ENCODE measurements at regions not wholly inside any gene's neighbourhood (a gene's known extent, or its start where the extent isn't known, plus 50 kb on each side); places are given as distances from the start of the nearest gene placed in this dataset.

DNA sequence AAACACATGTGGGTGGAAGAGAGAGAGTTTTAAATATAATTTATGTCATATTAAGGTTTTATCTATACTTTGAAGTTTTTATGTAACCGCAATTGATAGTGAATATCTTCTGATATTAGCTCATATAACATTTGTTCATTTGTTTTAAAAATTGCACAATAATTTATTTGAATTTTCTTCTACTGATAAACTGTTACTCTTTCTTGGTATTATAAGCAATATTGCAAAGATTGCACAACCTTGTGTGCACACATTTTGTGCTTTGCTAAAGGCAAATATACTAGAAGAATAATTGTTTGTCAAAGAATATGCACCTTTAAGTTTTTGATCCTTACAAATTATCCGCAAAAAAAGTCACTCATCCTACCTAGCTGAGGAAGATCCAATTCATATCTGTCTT, 275.7 kb downstream of the TLR4 start:
- TF ChIP-seq, protein P1, sequence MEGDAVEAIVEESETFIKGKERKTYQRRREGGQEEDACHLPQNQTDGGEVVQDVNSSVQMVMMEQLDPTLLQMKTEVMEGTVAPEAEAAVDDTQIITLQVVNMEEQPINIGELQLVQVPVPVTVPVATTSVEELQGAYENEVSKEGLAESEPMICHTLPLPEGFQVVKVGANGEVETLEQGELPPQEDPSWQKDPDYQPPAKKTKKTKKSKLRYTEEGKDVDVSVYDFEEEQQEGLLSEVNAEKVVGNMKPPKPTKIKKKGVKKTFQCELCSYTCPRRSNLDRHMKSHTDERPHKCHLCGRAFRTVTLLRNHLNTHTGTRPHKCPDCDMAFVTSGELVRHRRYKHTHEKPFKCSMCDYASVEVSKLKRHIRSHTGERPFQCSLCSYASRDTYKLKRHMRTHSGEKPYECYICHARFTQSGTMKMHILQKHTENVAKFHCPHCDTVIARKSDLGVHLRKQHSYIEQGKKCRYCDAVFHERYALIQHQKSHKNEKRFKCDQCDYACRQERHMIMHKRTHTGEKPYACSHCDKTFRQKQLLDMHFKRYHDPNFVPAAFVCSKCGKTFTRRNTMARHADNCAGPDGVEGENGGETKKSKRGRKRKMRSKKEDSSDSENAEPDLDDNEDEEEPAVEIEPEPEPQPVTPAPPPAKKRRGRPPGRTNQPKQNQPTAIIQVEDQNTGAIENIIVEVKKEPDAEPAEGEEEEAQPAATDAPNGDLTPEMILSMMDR (IDR thresholded peaks at IDR 0.05; ENCODE audit: insufficient read depth, low read length) = no peak
- TF ChIP-seq POLR2AphosphoS5 (IDR thresholded peaks at IDR 0.05; ENCODE audit: low read depth) (no peak), GABPA (IDR thresholded peaks at IDR 0.05; ENCODE audit: low read depth) (no peak), REST (IDR thresholded peaks at IDR 0.05; ENCODE audit: insufficient replicate concordance, low read depth) (no peak), SPI1 (IDR thresholded peaks at IDR 0.05; ENCODE audit: borderline replicate concordance, low read depth) (no peak)

Data from HL-60 (cell line).